ENCODE measurements at regions not wholly inside any gene's neighbourhood (a gene's known extent, or its start where the extent isn't known, plus 50 kb on each side); places are given as distances from the start of the nearest gene placed in this dataset.

DNA sequence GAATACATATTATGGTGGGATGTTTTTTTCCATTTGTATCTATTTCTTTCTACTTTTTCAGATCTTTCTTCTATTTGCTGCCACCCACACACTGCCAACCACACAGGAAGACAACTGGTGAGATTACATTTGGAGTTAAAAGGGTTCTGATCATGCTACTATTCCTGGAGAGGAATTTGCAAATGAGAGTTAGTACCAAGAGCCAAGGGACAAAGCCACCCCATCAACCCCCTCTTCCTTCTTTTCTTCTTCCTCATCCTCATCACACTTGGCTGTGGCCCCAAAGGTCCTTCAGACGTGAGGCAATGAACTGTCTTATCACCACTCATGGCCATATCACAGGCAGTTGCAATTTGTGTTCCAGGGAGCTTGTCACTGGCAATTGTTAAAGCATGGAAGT is 215.6 kb upstream of the SLC14A2 start:
- TF ChIP-seq TAF1 (IDR thresholded peaks at IDR 0.05; ENCODE audit: low read depth, low read length) (no peak), POLR2A (IDR thresholded peaks at IDR 0.05; ENCODE audit: low read depth, low read length) (no peak)
